ENCODE measurements at regions not wholly inside any gene's neighbourhood (a gene's known extent, or its start where the extent isn't known, plus 50 kb on each side); places are given as distances from the start of the nearest gene placed in this dataset.

DNA sequence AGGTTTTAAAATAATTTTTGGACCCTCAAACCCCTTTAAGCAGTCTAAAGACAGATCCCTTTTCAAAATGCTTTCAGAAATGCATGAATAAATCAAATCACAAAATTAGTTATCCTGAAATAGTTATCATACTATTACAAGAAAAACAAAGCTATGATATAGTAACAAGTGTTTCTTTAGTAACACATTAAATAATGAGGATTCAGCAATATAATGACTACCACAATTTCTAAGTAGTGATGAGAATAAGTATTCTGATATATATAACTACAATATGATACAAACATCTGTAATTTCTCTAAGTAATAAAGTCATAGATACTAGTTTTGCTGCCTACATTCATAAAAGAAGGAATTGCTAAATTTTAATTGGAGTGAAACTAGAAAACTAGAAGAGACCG, 53.0 kb upstream of the TMEM168 start:
- Histone ChIP-seq H3K9me3 (ENCODE audit: control insufficient read depth, low read length) (no peaks in the 10 kb centered on the region), H3K27ac (ENCODE audit: insufficient read depth, low read depth, low read length, poor library complexity, severe bottlenecking) (no peak overlapping the region), H3K4me1 (ENCODE audit: control insufficient read depth, insufficient read depth, low read length) (no peaks in the 10 kb centered on the region), H3K36me3 (ENCODE audit: control insufficient read depth, insufficient read depth, low read length) (no peaks in the 10 kb centered on the region), H3K4me3 (ENCODE audit: insufficient read depth, low read depth, low read length) (no peak overlapping the region), H3K27me3 (ENCODE audit: control insufficient read depth, insufficient read depth, low read length, poor library complexity, severe bottlenecking) (no peaks in the 10 kb centered on the region)
- 80 to 100% methylated on average over 1 of the region's 1 CpG for WGBS, 2 experiments
